HPDE6-E6E7 (cell line): ENCODE measurements at regions not wholly inside any gene's neighbourhood (a gene's known extent, or its start where the extent isn't known, plus 50 kb on each side); places are given as distances from the start of the nearest gene placed in this dataset.
"Not testable (repeated sequence)": the region's sequence is repeated elsewhere in the genome, so short reads cannot be mapped to it uniquely, and the experiment has no call there.

Source experiments
- DNase-seq: peaks from one replicate; pipeline ENCODE4 v3.0.0; 2011; ENCODE audit warnings: missing footprints; ENCODE audit errors: extremely low spot score

- no peak for DNase-seq
These were observed 305.4 kb downstream of the FOXL1 start for GRCh38 chr16:86883583-86884389.

GRCh38 chr16:86884390-86884650 is 306.0 kb downstream of the FOXL1 start:
- DNase-seq = no peak

- no peak for DNase-seq
These were observed 306.8 kb downstream of the FOXL1 start for GRCh38 chr16:86885139-86885538.

GRCh38 chr16:86886651-86887050 is 308.3 kb downstream of the FOXL1 start:
- DNase-seq = no peak

- no peak for DNase-seq
These were observed 309.1 kb downstream of the FOXL1 start for GRCh38 chr16:86887416-86887815.

- no peak for DNase-seq
These were observed 310.1 kb downstream of the FOXL1 start for GRCh38 chr16:86888231-86889053.

- DNase-seq = not testable (repeated sequence)
These were observed 310.7 kb downstream of the FOXL1 start for GRCh38 chr16:86889054-86889366.

DNA sequence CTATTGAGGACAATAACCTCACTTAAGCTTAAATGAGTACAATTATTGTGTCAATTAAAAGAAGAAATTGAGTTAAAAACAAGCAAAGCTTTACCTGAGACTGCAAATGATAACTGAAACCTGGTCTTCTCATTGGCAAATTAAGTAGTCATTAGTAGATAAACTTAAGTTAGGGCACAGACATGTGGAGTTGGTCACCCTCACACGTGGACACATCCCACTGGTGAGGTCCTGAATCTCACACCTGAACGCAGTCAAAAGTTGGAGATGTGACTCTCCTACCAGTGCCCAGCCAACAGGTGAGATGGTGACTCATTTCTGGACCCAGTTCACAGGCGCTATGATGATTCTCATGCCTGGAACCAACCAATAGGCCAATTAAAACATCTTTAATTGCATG is 311.6 kb downstream of the FOXL1 start:
- no peak for DNase-seq

DNA sequence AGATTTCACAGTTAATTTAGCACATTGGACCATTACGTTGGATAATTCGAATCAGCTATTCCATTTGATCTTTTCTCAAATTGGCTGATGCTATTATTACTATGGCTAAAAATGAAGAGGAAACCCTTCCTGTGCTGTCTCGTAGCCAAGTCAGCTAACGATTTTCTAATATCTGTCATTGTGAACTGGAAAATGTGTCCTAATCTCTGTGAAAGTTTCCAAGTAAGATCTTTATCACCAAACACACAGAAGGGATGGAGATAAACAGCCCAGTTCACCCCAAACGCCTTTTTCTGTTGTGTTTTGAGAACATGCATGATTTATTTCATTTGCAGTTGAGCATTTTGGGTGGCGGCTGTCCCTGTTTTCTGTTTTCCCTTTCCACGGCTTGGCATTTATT is 312.8 kb downstream of the FOXL1 start:
- DNase-seq = no peak

GRCh38 chr16:86891631-86892030 is 313.3 kb downstream of the FOXL1 start:
- no peak for DNase-seq

DNA sequence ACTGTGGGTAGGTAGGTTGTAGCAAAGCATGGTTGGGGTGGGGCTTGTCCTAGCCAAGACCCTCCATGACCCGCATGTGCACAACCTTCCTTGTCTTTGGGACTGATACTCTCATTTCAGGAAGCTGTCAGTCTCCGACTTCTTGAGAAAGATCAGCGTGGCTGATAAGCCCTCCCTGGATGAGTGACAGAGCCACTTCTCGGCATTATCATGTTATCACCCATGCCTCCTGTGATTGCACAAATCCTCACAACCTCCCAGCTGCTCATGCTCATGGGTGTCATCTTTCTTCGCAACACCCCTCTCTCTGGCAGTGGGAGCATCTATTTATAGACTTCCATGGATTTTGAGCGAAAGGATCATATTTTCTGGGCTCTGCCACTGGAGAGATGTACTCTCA is 314.2 kb downstream of the FOXL1 start:
- DNase-seq = no peak

- no peak for DNase-seq
These were observed 315.2 kb downstream of the FOXL1 start for GRCh38 chr16:86893506-86893905.

DNA sequence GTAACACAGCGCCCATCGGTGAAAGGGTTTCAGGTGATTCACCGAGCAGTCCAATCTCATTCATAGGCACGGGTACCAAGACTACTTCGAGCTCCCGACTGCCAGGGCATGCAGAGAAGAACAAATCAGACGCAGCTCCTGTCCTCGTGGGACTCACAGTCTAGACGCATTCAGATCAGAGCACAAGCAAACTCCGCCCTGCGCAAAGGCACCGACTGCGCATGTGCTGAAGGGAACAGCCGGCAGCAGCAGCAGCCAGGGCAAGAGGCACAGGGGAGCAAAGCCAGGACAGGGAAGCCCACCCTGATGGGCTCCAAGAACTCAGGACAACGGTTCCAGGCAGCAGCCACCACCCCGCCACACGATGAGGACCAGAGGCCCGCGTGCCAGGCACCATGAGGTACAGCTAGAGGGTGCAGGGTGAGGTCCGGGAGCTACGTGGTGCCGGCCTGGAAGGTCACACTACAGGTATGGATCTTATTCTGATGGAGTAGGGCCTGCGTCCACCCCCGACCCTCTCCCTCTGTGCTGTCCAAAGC is 315.7 kb downstream of the FOXL1 start:
- DNase-seq = no peak

- DNase-seq = no peak
These were observed 316.6 kb downstream of the FOXL1 start for GRCh38 chr16:86894925-86895324.

DNA sequence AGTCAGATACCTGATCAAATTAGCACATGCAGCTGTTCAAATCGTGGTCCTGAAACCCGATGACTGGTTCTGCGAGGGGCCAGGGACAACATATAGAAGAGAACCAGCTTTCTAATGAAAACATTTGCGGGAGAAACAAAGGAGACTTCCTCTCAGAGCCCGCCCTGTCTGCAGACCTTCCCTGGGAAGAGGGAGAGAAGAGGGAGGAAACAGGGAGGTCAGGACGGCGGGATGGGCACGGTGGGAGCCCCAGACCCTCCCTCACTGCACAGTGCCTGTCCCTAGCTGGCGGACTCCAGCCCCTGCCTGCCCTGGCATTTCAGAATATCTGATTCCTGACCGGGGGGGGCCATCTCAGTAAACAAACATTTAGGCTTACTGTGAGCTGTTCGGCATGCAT is 317.3 kb downstream of the FOXL1 start:
- DNase-seq = no peak

DNA sequence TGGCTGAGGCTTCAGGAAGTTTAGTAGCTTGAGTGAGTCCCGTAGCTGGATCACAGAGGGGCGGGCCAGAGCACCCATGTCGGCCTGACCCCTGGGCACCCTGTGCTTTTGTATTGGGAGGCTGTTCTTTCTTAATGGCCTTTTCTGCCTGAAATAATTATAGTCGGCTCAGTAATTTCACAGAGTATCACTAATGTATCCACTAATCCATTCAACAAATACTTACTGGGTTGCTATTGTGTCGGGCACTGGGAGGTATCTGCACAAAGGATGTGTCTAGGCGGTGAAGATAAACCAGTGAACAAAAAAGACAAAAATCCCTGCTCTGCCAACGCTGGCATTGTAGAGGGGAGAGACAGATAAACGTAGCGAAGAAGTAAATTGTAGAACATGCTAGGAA is 318.6 kb downstream of the FOXL1 start:
- no peak for DNase-seq

DNA sequence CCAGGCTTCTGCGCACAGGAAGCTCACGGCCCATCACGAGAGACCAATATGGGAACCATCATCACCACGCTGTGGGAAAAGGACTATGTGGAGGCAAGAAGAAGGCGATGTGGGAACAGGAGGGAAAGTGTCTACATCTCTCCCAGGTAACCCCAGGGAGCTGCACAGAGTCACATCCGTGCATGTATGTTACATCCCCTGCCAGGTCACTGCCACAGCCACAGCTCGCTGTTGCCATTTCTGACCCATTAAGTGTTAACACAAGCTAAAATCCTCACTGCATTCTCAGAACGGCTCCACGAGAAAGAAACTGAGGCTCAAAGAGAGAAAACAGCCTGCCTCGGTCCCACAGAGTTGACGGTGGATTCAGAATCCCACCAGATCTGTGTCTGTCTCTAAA is 319.1 kb downstream of the FOXL1 start:
- no peak for DNase-seq

GRCh38 chr16:86898386-86898785 is 320.0 kb downstream of the FOXL1 start:
- DNase-seq = no peak

- no peak for DNase-seq
These were observed 320.8 kb downstream of the FOXL1 start for GRCh38 chr16:86899151-86899550.

DNA sequence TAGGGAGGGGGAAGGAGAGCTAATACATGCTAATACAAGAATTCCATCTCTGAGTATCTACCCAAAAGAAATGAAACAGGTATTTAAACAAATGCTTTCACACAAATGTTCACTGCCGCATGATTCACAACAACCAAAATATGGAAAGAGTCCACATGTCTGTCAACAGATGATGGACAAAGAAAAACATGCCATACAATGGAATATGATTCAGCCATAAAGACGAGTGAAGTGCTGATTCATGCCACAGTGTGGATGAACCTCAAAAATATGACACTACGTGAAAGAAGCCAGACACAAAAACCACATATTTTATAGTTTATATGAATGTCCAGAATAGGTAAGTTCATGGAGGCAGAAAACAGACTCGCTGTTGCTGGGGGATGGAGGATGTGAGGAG is 321.4 kb downstream of the FOXL1 start:
- no peak for DNase-seq

- DNase-seq = no peak
These were observed 323.1 kb downstream of the FOXL1 start for GRCh38 chr16:86901483-86901882.

GRCh38 chr16:86902656-86903001 is 324.3 kb downstream of the FOXL1 start:
- DNase-seq = no peak

DNA sequence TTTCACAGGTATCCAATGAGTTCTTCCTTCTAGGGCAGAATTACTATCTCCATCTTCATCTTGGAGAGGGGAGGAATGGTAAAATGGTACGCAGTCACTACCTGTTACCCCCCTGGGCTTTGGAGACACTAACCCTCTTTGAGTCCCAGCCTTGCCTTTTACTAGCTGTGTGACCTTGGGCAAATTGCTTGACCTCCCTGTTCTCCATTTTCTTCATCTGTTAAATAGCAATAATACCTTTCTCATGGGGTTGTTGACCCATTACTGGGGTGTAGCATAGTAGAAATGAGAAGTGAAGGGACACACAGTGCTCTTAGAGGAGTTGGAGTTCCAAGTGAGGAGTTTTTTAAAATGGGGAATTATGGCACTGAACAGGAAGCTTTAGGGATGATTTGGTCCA is 324.7 kb downstream of the FOXL1 start:
- DNase-seq = no peak
